ENCODE measurements at regions not wholly inside any gene's neighbourhood (a gene's known extent, or its start where the extent isn't known, plus 50 kb on each side); places are given as distances from the start of the nearest gene placed in this dataset.

GRCh38 chr9:99401680-99402504, 179.8 kb downstream of the SEC61B start:
- DNase-seq, result no peak

GRCh38 chr9:99403371-99403770, 181.3 kb downstream of the SEC61B start:
- no peak for DNase-seq

GRCh38 chr9:99405359-99405758, 183.3 kb downstream of the SEC61B start:
- DNase-seq, result no peak

- no peak for DNase-seq
Observed at GRCh38 chr9:99406939-99407338, 184.9 kb downstream of the SEC61B start.

- DNase-seq, result no peak
Observed at GRCh38 chr9:99411068-99411467, 189.0 kb downstream of the SEC61B start.

GRCh38 chr9:99411479-99412115, 189.5 kb downstream of the SEC61B start:
- DNase-seq, result no peak

- DNase-seq, result no peak
Observed at GRCh38 chr9:99412606-99413005, 190.5 kb downstream of the SEC61B start.

- DNase-seq, result no peak
Observed at GRCh38 chr9:99414321-99414720, 192.2 kb downstream of the SEC61B start.

GRCh38 chr9:99415606-99416005, 193.5 kb downstream of the SEC61B start:
- no peak for DNase-seq

- no peak for DNase-seq
Observed at GRCh38 chr9:99416007-99416406, 193.9 kb downstream of the SEC61B start.

GRCh38 chr9:99419070-99419469, 197.0 kb downstream of the SEC61B start:
- no peak for DNase-seq

- DNase-seq, result no peak
Observed at GRCh38 chr9:99421369-99421768, 199.3 kb downstream of the SEC61B start.

- no peak for DNase-seq
Observed at GRCh38 chr9:99425124-99425523, 203.0 kb downstream of the SEC61B start.

- no peak for DNase-seq
Observed at GRCh38 chr9:99425923-99426842, 204.1 kb downstream of the SEC61B start.

GRCh38 chr9:99427260-99427659, 205.2 kb downstream of the SEC61B start:
- DNase-seq, result no peak

GRCh38 chr9:99430301-99430700, 208.2 kb downstream of the SEC61B start:
- no peak for DNase-seq

GRCh38 chr9:99431103-99431502, 209.0 kb downstream of the SEC61B start:
- DNase-seq, result no peak

GRCh38 chr9:99432075-99432474, 210.0 kb downstream of the SEC61B start:
- DNase-seq, result no peak

- no peak for DNase-seq
Observed at GRCh38 chr9:99433095-99433494, 211.0 kb downstream of the SEC61B start.

- no peak for DNase-seq
Observed at GRCh38 chr9:99433555-99433954, 211.5 kb downstream of the SEC61B start.

GRCh38 chr9:99436616-99437015, 214.5 kb downstream of the SEC61B start:
- DNase-seq, result no peak

- no peak for DNase-seq
Observed at GRCh38 chr9:99437145-99437544, 215.1 kb downstream of the SEC61B start.

- DNase-seq, result no peak
Observed at GRCh38 chr9:99438596-99438995, 216.5 kb downstream of the SEC61B start.
